ENCODE measurements at regions not wholly inside any gene's neighbourhood (a gene's known extent, or its start where the extent isn't known, plus 50 kb on each side); places are given as distances from the start of the nearest gene placed in this dataset.
"Not testable (repeated sequence)": the region's sequence is repeated elsewhere in the genome, so short reads cannot be mapped to it uniquely, and the experiment has no call there.

- no peak for TF ChIP-seq Cebpa-rat (IDR thresholded peaks at IDR 0.05)
- no peaks in the 10 kb centered on the region for H4K20me1 ChIP-seq
- H3K27me3 ChIP-seq: no peaks in the 10 kb centered on the region
- no peaks in the 10 kb centered on the region for H3K36me3 ChIP-seq
- no peak overlapping the region for H3K9ac ChIP-seq
- no peak overlapping the region for H3K27ac ChIP-seq
- peaks cover 0 to 4% (median 0%) of the 10 kb centered on the region in 11 experiments; a peak in 1 of 22 replicates for H3K9me3 ChIP-seq (replicated peaks in 1 of 11)
- no peak overlapping the region for H3K4me3 ChIP-seq
- H3K4me2 ChIP-seq: no peak overlapping the region
- H3K4me1 ChIP-seq: no peaks in the 10 kb centered on the region
Observed at GRCh38 chr10:105733924-105734323, 1092.8 kb downstream of the SORCS3 start.

GRCh38 chr10:105729428-105729827 lies 1088.3 kb downstream of the SORCS3 start:
- TF ChIP-seq Cebpa-rat (IDR thresholded peaks at IDR 0.05): no peak
- H3K4me2 ChIP-seq: no peak overlapping the region
- H3K9me3 ChIP-seq (replicated peaks in 1 of 11): no peaks in the 10 kb centered on the region
- no peak overlapping the region for H3K4me3 ChIP-seq
- H4K20me1 ChIP-seq: no peaks in the 10 kb centered on the region
- no peaks in the 10 kb centered on the region for H3K4me1 ChIP-seq
- no peaks in the 10 kb centered on the region for H3K36me3 ChIP-seq
- H3K9ac ChIP-seq: no peak overlapping the region
- H3K27me3 ChIP-seq: no peaks in the 10 kb centered on the region
- no peak overlapping the region for H3K27ac ChIP-seq

GRCh38 chr10:105727586-105727985 lies 1086.5 kb downstream of the SORCS3 start:
- H3K27ac ChIP-seq; H3K9ac ChIP-seq; H3K36me3 ChIP-seq; H3K9me3 ChIP-seq (replicated peaks in 1 of 11); H3K4me1 ChIP-seq; H3K4me2 ChIP-seq; H4K20me1 ChIP-seq; H3K4me3 ChIP-seq; H3K27me3 ChIP-seq: not testable (repeated sequence)

GRCh38 chr10:105727131-105727530 lies 1086.0 kb downstream of the SORCS3 start:
- no peaks in the 10 kb centered on the region for H3K4me1 ChIP-seq
- TF ChIP-seq Cebpa-rat (IDR thresholded peaks at IDR 0.05): no peak

GRCh38 chr10:105726149-105726548 lies 1085.1 kb downstream of the SORCS3 start:
- no peak overlapping the region for H3K9ac ChIP-seq

More at GRCh38 chr10:105727131-105727530, 1086.0 kb downstream of the SORCS3 start:
- Histone ChIP-seq H3K27ac (no peak overlapping the region), H3K36me3 (no peaks in the 10 kb centered on the region), H3K27me3 (no peaks in the 10 kb centered on the region), H4K20me1 (no peaks in the 10 kb centered on the region), H3K9me3 (replicated peaks in 1 of 11) (no peaks in the 10 kb centered on the region), H3K9ac (no peak overlapping the region), H3K4me2 (no peak overlapping the region), H3K4me3 (no peak overlapping the region)

GRCh38 chr10:105725007-105725406 lies 1083.9 kb downstream of the SORCS3 start:
- no peak overlapping the region for H3K27ac ChIP-seq
- no peaks in the 10 kb centered on the region for H3K36me3 ChIP-seq
- no peaks in the 10 kb centered on the region for H4K20me1 ChIP-seq
- no peak overlapping the region for H3K9ac ChIP-seq
- H3K27me3 ChIP-seq: no peaks in the 10 kb centered on the region
- no peaks in the 10 kb centered on the region for H3K9me3 ChIP-seq (replicated peaks in 1 of 11)
- no peak overlapping the region for H3K4me3 ChIP-seq
- H3K4me1 ChIP-seq: no peaks in the 10 kb centered on the region
- TF ChIP-seq Cebpa-rat (IDR thresholded peaks at IDR 0.05): no peak
- no peak overlapping the region for H3K4me2 ChIP-seq

More at GRCh38 chr10:105726149-105726548, 1085.1 kb downstream of the SORCS3 start:
- Histone ChIP-seq H3K4me2 (no peak overlapping the region), H3K27me3 (no peaks in the 10 kb centered on the region), H3K4me1 (no peaks in the 10 kb centered on the region), H3K27ac (no peak overlapping the region), H3K36me3 (no peaks in the 10 kb centered on the region), H3K4me3 (no peak overlapping the region), H4K20me1 (no peaks in the 10 kb centered on the region), H3K9me3 (replicated peaks in 1 of 11) (no peaks in the 10 kb centered on the region)
- TF ChIP-seq Cebpa-rat (IDR thresholded peaks at IDR 0.05): no peak

GRCh38 chr10:105718207-105718995 lies 1077.3 kb downstream of the SORCS3 start:
- Histone ChIP-seq H3K9ac (no peak overlapping the region), H3K4me1 (no peaks in the 10 kb centered on the region), H3K4me2 (no peak overlapping the region), H3K36me3 (no peaks in the 10 kb centered on the region), H3K27me3 (no peaks in the 10 kb centered on the region), H3K9me3 (replicated peaks in 1 of 11) (no peaks in the 10 kb centered on the region), H4K20me1 (no peaks in the 10 kb centered on the region), H3K4me3 (no peak overlapping the region), H3K27ac (no peak overlapping the region)
- TF ChIP-seq Cebpa-rat (IDR thresholded peaks at IDR 0.05): no peak

- H3K36me3 ChIP-seq: no peaks in the 10 kb centered on the region
- H3K9me3 ChIP-seq (replicated peaks in 1 of 11): peaks cover 4 to 8% (median 6%) of the 10 kb centered on the region in 11 experiments; a peak in 20 of 22 replicates
- no peaks in the 10 kb centered on the region for H3K4me1 ChIP-seq
- H3K9ac ChIP-seq: no peak overlapping the region
- H4K20me1 ChIP-seq: no peaks in the 10 kb centered on the region
- H3K27ac ChIP-seq: no peak overlapping the region
- TF ChIP-seq Cebpa-rat (IDR thresholded peaks at IDR 0.05): no peak
- H3K27me3 ChIP-seq: no peaks in the 10 kb centered on the region
- H3K4me2 ChIP-seq: no peak overlapping the region
- H3K4me3 ChIP-seq: no peak overlapping the region
Observed at GRCh38 chr10:105714728-105715127, 1073.6 kb downstream of the SORCS3 start.

- no peak for TF ChIP-seq Cebpa-rat (IDR thresholded peaks at IDR 0.05)
- Histone ChIP-seq H3K9ac (no peak overlapping the region), H3K9me3 (replicated peaks in 1 of 11) (peaks cover 6 to 20% (median 15%) of the 10 kb centered on the region in 11 experiments; a peak in 20 of 22 replicates), H4K20me1 (no peaks in the 10 kb centered on the region), H3K4me1 (0 out of 20 replicates have a peak, but pooled peaks cover 0 to 5% (median 0%) of the 10 kb centered on the region in 10 experiments), H3K27ac (no peak overlapping the region), H3K27me3 (no peaks in the 10 kb centered on the region), H3K4me3 (no peak overlapping the region), H3K4me2 (no peak overlapping the region), H3K36me3 (no peaks in the 10 kb centered on the region)
Observed at GRCh38 chr10:105707603-105708002, 1066.5 kb downstream of the SORCS3 start.
